IMR-90 (cell line): ENCODE measurements at regions not wholly inside any gene's neighbourhood (a gene's known extent, or its start where the extent isn't known, plus 50 kb on each side); places are given as distances from the start of the nearest gene placed in this dataset.

ENCODE experiments used
- CHD1 ChIP-seq: IDR thresholded peaks from 2 replicates; pipeline ENCODE4 v1.6.1; 2012; ENCODE audit warnings: low read depth, low read length, improper control_type of control experiment
- CTCF ChIP-seq: conservative IDR thresholded peaks from 2 replicates; pipeline ENCODE4 v1.5.1; 2012; ENCODE audit warnings: mild to moderate bottlenecking, low read depth, low read length, improper control_type of control experiment
- FOS ChIP-seq: fragments of 150-350 bp; IDR thresholded peaks from 2 replicates; pipeline ENCODE4 v1.6.1; 2016; ENCODE audit warnings: low read depth, low read length
- MAFK ChIP-seq: IDR thresholded peaks from 2 replicates; pipeline ENCODE4 v1.6.1; 2012; ENCODE audit warnings: low read depth, low read length, improper control_type of control experiment
- MAZ ChIP-seq: IDR thresholded peaks from 2 replicates; pipeline ENCODE4 v1.6.1; 2012; ENCODE audit warnings: low read depth, mild to moderate bottlenecking, low read length, improper control_type of control experiment, moderate library complexity, borderline replicate concordance
- POLR2A ChIP-seq: IDR thresholded peaks from 2 replicates; pipeline ENCODE4 v1.6.1; 2012; ENCODE audit warnings: mild to moderate bottlenecking, low read depth, low read length
- RAD21 ChIP-seq: IDR thresholded peaks from 2 replicates; pipeline ENCODE4 v1.6.1; 2012; ENCODE audit warnings: low read length, improper control_type of control experiment
- RCOR1 ChIP-seq: IDR thresholded peaks from 2 replicates; pipeline ENCODE4 v1.6.1; 2012; ENCODE audit warnings: mild to moderate bottlenecking, low read length, improper control_type of control experiment; ENCODE audit not compliant: insufficient replicate concordance
- RFX5 ChIP-seq: IDR thresholded peaks from 2 replicates; pipeline ENCODE4 v1.8.0; 2012; ENCODE audit warnings: low read depth, mild to moderate bottlenecking, low read length, moderate library complexity
- SMC3 ChIP-seq: fragments of 150-350 bp; IDR thresholded peaks from 2 replicates; pipeline ENCODE4 v1.6.1; 2016; ENCODE audit warnings: low read depth, mild to moderate bottlenecking, antibody characterized with exemption, low read length, moderate library complexity
- USF2 ChIP-seq: fragments of 150-350 bp; IDR thresholded peaks from 2 replicates; pipeline ENCODE4 v1.6.1; 2017; ENCODE audit warnings: mild to moderate bottlenecking, antibody characterized with exemption, low read length, low read depth

DNA sequence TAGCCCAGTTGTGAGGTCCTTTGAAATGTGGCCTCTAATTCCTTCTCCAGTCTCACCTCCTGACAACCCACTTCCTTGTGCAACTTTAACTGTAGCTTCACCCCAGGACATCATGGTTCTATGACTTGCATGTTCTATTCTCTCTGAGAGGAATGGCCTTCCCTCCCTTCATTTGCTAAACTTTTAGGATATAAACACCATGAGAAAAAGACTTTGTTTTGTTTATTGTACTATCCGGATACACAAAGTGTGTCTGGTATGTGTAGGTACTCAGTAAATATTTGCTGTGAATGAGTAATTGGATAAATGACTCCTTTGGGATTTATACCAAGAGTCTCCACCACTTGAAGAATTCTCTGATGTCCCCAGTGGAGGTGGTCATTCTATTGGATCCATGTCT is 547.6 kb downstream of the INSC start:
- TF ChIP-seq RFX5: no peak
- no peak for TF ChIP-seq CTCF
- no peak for TF ChIP-seq RCOR1
- TF ChIP-seq POLR2A: no peak
- no peak for TF ChIP-seq FOS
- TF ChIP-seq USF2: no peak
- no peak for TF ChIP-seq MAZ
- no peak for TF ChIP-seq RAD21
- no peak for TF ChIP-seq SMC3
- TF ChIP-seq MAFK: no peak
- TF ChIP-seq CHD1: no peak
